H1 (cell line): ENCODE measurements at regions not wholly inside any gene's neighbourhood (a gene's known extent, or its start where the extent isn't known, plus 50 kb on each side); places are given as distances from the start of the nearest gene placed in this dataset.

Experiments
- CEBPB ChIP-seq: IDR thresholded peaks from 2 replicates; pipeline ENCODE4 v1.6.1; 2012; ENCODE audit warnings: low read depth, low read length
- CTCF ChIP-seq, 3 experiments: IDR thresholded peaks; 1 replicate in 2 of 3; 2 replicates in 1 of 3; pipeline versions ENCODE4 v1.5.1 to v1.6.1; 2011; ENCODE audit warnings: low read length in 3 of 3, mild to moderate bottlenecking in 3 of 3, inconsistent platforms in 2 of 3, low read depth in 1 of 3, moderate library complexity in 1 of 3; ENCODE audit not compliant: insufficient read depth in 1 of 3; ENCODE audit errors: control extremely low read depth in 1 of 3
- EGR1 ChIP-seq: IDR thresholded peaks from 2 replicates; pipeline ENCODE4 v1.6.1; 2011; ENCODE audit warnings: low read depth, low read length, borderline replicate concordance
- EZH2 ChIP-seq: fragments of 200-600 bp; sonication (generic); IDR thresholded peaks from 2 replicates; pipeline ENCODE4 v1.7.1; 2012; ENCODE audit warnings: low read depth, mild to moderate bottlenecking, moderate library complexity, low read length, inconsistent platforms; ENCODE audit not compliant: severe bottlenecking
- GABPA ChIP-seq: IDR thresholded peaks from 2 replicates; pipeline ENCODE4 v1.6.1; 2011; ENCODE audit warnings: mild to moderate bottlenecking, low read length, moderate library complexity, borderline replicate concordance; ENCODE audit not compliant: insufficient read depth
- JUND ChIP-seq: IDR thresholded peaks from 2 replicates; pipeline ENCODE4 v1.6.1; 2011; ENCODE audit warnings: mild to moderate bottlenecking, improper control_type of control experiment, low read length
- KDM1A ChIP-seq: fragments of 200-600, 300-600 bp; sonication (generic); IDR thresholded peaks from 2 replicates; pipeline ENCODE4 v1.7.1; 2016; ENCODE audit warnings: mild to moderate bottlenecking, low read length, borderline replicate concordance
- NRF1 ChIP-seq: IDR thresholded peaks from 2 replicates; pipeline ENCODE4 v1.6.1; 2011; ENCODE audit warnings: mild to moderate bottlenecking, low read depth, low read length, improper control_type of control experiment
- POLR2A ChIP-seq, 2 experiments: IDR thresholded peaks; 1 replicate in 1 of 2; 2 replicates in 1 of 2; pipeline ENCODE4 v1.6.1; 2011; ENCODE audit warnings: low read depth in 2 of 2, low read length in 2 of 2, mild to moderate bottlenecking in 2 of 2; ENCODE audit errors: control extremely low read depth in 1 of 2
- RBBP5 ChIP-seq: IDR thresholded peaks from 2 replicates; pipeline ENCODE4 v1.7.1; 2012; ENCODE audit warnings: low read depth, mild to moderate bottlenecking, inconsistent platforms, low read length, moderate library complexity, borderline replicate concordance
- SIN3A ChIP-seq, 2 experiments: IDR thresholded peaks in 1 of 2; conservative IDR thresholded peaks in 1 of 2; 2 replicates each; pipeline ENCODE4 v1.6.1; 2011 to 2012; ENCODE audit warnings: low read length in 2 of 2, improper control_type of control experiment in 1 of 2, low read depth in 1 of 2, mild to moderate bottlenecking in 1 of 2
- YY1 ChIP-seq: IDR thresholded peaks from 2 replicates; pipeline ENCODE4 v1.6.1; 2011; ENCODE audit warnings: low read depth, mild to moderate bottlenecking, low read length
- TF ChIP-seq, protein P1 (sequence below): IDR thresholded peaks from 2 replicates; pipeline ENCODE4 v1.6.1; 2011; ENCODE audit warnings: low read depth, mild to moderate bottlenecking, low read length; ENCODE audit not compliant: insufficient read depth

GRCh38 chr5:159427180-159428012, 97.1 kb upstream of the IL12B start:
- TF ChIP-seq CTCF (IDR thresholded peaks at IDR 0.05; ENCODE audit: control extremely low read depth in 1 of 3, insufficient read depth in 1 of 3, low read depth in 1 of 3, low read length in 3 of 3) = no peak
- no peak for TF ChIP-seq SIN3A (conservative IDR thresholded peaks at IDR 0.05 in 1 of 2, IDR thresholded peaks at IDR 0.05 in 1 of 2; ENCODE audit: low read depth in 1 of 2, low read length in 2 of 2)
- TF ChIP-seq KDM1A = no peak
- TF ChIP-seq EGR1 = no peak
- TF ChIP-seq JUND = no peak
- TF ChIP-seq POLR2A (IDR thresholded peaks at IDR 0.05; ENCODE audit: control extremely low read depth in 1 of 2, low read depth in 2 of 2, low read length in 2 of 2) = no peak
- TF ChIP-seq NRF1 = no peak
- TF ChIP-seq CEBPB = no peak
- no peak for TF ChIP-seq GABPA
- TF ChIP-seq, protein P1, sequence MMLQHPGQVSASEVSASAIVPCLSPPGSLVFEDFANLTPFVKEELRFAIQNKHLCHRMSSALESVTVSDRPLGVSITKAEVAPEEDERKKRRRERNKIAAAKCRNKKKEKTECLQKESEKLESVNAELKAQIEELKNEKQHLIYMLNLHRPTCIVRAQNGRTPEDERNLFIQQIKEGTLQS = no peak
- TF ChIP-seq EZH2 = no peak
- no peak for TF ChIP-seq RBBP5
- no peak for TF ChIP-seq YY1
